Fibroblast of lung (primary cell): ENCODE measurements at regions not wholly inside any gene's neighbourhood (a gene's known extent, or its start where the extent isn't known, plus 50 kb on each side); places are given as distances from the start of the nearest gene placed in this dataset.
"Not testable (repeated sequence)": the region's sequence is repeated elsewhere in the genome, so short reads cannot be mapped to it uniquely, and the experiment has no call there.

Experiments
- DNase-seq, 2 donors: peaks; one replicate each; pipeline versions ENCODE4 v3.0.0 to v3.0.0-alpha.2; 2010; ENCODE audit warnings: low read depth in 2 of 2
- H2AFZ ChIP-seq: 2 replicates; pipeline ENCODE4 v1.5.1; 2012; ENCODE audit warnings: low read length, control low read depth, inconsistent platforms
- H3K27ac ChIP-seq: 2 replicates; pipeline ENCODE4 v1.5.1; 2011; ENCODE audit warnings: low read length, control low read depth; ENCODE audit not compliant: insufficient read depth
- H3K27me3 ChIP-seq: 2 replicates; pipeline ENCODE4 v1.5.1; 2011; ENCODE audit warnings: mild to moderate bottlenecking, low read length; ENCODE audit not compliant: control insufficient read depth, insufficient read depth
- H3K36me3 ChIP-seq: 2 replicates; pipeline ENCODE4 v1.5.1; 2011; ENCODE audit warnings: low read length; ENCODE audit not compliant: control insufficient read depth, insufficient read depth
- H3K4me1 ChIP-seq: 2 replicates; pipeline ENCODE4 v1.5.1; 2011; ENCODE audit warnings: low read length; ENCODE audit not compliant: control insufficient read depth, insufficient read depth; ENCODE audit errors: extremely low read depth
- H3K4me2 ChIP-seq: 2 replicates; pipeline ENCODE4 v1.5.1; 2011; ENCODE audit warnings: low read length, control low read depth; ENCODE audit not compliant: insufficient read depth; ENCODE audit errors: extremely low read depth
- H3K4me3 ChIP-seq, 4 experiments: fragments of 200-600 bp in 1 of 4; sonication (generic) in 1 of 4; replicated peaks in 1 of 4; 2 replicates each; pipeline ENCODE4 v1.5.1; 2011 to 2016; ENCODE audit warnings: low read length in 4 of 4, low read depth in 3 of 4, mild to moderate bottlenecking in 3 of 4, control low read depth in 2 of 4, inconsistent platforms in 1 of 4, mixed read lengths in 1 of 4; ENCODE audit not compliant: insufficient read depth in 1 of 4; ENCODE audit errors: control extremely low read depth in 1 of 4
- H3K79me2 ChIP-seq: 2 replicates; pipeline ENCODE4 v1.5.1; 2012; ENCODE audit warnings: mild to moderate bottlenecking, low read length, inconsistent platforms; ENCODE audit not compliant: control insufficient read depth, insufficient read depth
- H3K9ac ChIP-seq: 2 replicates; pipeline ENCODE4 v1.5.1; 2011; ENCODE audit warnings: mild to moderate bottlenecking, low read length, control low read depth; ENCODE audit not compliant: insufficient read depth
- H3K9me3 ChIP-seq: 2 replicates; pipeline ENCODE4 v1.5.1; 2012; ENCODE audit warnings: low read depth, low read length; ENCODE audit not compliant: control insufficient read depth, insufficient read depth
- H4K20me1 ChIP-seq: 2 replicates; pipeline ENCODE4 v1.5.1; 2011; ENCODE audit warnings: low read length; ENCODE audit not compliant: control insufficient read depth, insufficient read depth; ENCODE audit errors: extremely low read depth
- CTCF ChIP-seq, 2 donors: IDR thresholded peaks in 1 of 2; conservative IDR thresholded peaks in 1 of 2; 1 replicate in 1 of 2; 2 replicates in 1 of 2; pipeline ENCODE4 v1.5.1; 2011 to 2012; ENCODE audit warnings: low read length in 2 of 2, control low read depth in 1 of 2, inconsistent platforms in 1 of 2, low read depth in 1 of 2, mild to moderate bottlenecking in 1 of 2
- EZH2 ChIP-seq: IDR thresholded peaks from 2 replicates; pipeline ENCODE4 v1.5.1; 2012; ENCODE audit warnings: low read length, control low read depth, mild to moderate bottlenecking; ENCODE audit errors: missing control alignments

DNA sequence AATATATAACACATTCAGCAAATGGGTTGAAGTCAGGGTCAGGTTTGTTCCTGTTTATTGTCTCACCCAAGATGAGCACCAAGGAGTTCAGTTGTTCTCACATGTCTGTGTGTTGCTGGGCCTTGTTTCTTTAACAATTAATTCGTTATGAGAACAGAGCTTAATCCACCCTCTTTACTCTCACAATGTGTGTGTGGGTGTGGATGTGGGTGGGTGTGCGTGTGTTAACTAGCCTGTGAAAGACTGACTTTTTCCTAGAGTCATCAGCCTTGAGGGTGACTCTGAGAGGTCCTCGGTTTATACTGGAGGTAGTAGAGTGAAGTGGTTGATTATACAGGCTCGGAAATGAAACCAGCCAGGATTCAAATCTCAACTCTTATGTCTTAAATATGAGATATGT lies 672.1 kb downstream of the MAFB start:
- H3K4me1 ChIP-seq: no peaks in the 10 kb centered on the region
- TF ChIP-seq EZH2 (no peak), CTCF (conservative IDR thresholded peaks at IDR 0.05 in 1 of 2, IDR thresholded peaks at IDR 0.05 in 1 of 2; ENCODE audit: low read depth in 1 of 2, low read length in 2 of 2) (no peak)
- no peaks in the 10 kb centered on the region for H3K9me3 ChIP-seq
- no peaks in the 10 kb centered on the region for H4K20me1 ChIP-seq
- no peaks in the 10 kb centered on the region for H3K36me3 ChIP-seq
- H3K79me2 ChIP-seq: no peaks in the 10 kb centered on the region
- no peak overlapping the region for H3K27ac ChIP-seq
- no peak overlapping the region for H3K4me2 ChIP-seq
- no peak for DNase-seq
- H3K9ac ChIP-seq: no peak overlapping the region
- no peak overlapping the region for H2AFZ ChIP-seq
- no peak overlapping the region for H3K4me3 ChIP-seq
- no peaks in the 10 kb centered on the region for H3K27me3 ChIP-seq

GRCh38 chr20:40016392-40016791 lies 672.6 kb downstream of the MAFB start:
- Histone ChIP-seq H3K9me3 (no peaks in the 10 kb centered on the region), H3K36me3 (no peaks in the 10 kb centered on the region), H3K79me2 (no peaks in the 10 kb centered on the region), H4K20me1 (no peaks in the 10 kb centered on the region), H3K27me3 (no peaks in the 10 kb centered on the region), H2AFZ (no peak overlapping the region), H3K27ac (no peak overlapping the region), H3K4me1 (no peaks in the 10 kb centered on the region), H3K4me3 (no peak overlapping the region), H3K4me2 (no peak overlapping the region), H3K9ac (no peak overlapping the region)
- DNase-seq: no peak
- no peak for TF ChIP-seq EZH2
- TF ChIP-seq CTCF (conservative IDR thresholded peaks at IDR 0.05 in 1 of 2, IDR thresholded peaks at IDR 0.05 in 1 of 2; ENCODE audit: low read depth in 1 of 2, low read length in 2 of 2): no peak

DNA sequence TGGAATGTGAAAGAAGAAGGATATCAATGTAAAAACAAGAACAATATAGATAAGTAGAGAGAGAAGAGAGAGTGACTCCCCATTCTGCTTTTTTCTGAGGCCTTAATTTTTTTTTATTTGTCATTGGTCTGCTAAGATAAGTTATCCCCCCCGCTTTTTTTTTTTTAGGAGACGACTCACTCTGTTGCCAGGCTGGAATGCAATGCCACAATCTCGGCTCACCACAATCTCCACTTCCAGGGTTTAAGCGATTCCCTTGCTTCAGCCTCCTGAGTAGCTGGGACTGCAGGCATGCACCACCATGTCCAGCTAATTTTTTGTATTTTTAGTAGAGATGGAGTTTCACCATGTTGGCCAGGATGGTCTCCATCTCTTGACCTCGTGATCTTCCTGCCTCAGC lies 677.0 kb downstream of the MAFB start:
- not testable (repeated sequence) for H3K27ac ChIP-seq, DNase-seq, H3K9me3 ChIP-seq, H3K27me3 ChIP-seq, H2AFZ ChIP-seq, H3K79me2 ChIP-seq, H3K9ac ChIP-seq, H3K4me1 ChIP-seq, H4K20me1 ChIP-seq, H3K4me2 ChIP-seq, H3K4me3 ChIP-seq, H3K36me3 ChIP-seq

DNA sequence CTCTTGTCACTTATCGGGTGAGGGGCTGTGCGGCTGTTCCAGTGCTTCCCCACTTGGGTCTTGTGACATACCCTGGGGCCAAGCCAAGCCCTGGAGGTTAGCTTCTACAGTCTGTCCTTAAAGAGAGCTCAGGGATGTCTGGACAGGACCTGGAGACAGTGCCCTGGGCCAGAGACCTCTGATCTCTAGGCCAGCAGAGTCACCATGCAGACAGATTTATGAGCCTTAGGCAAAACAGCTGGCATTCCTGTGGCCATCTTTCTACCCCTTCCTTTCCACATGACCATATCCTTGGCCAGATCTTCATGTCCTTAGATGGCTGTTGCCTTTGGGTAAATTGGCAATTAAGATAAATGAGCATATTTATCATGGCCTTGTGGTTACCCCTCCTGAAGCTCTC lies 678.6 kb downstream of the MAFB start:
- H3K4me1 ChIP-seq: no peaks in the 10 kb centered on the region
- no peak for DNase-seq
- no peak overlapping the region for H3K4me3 ChIP-seq
- H3K27me3 ChIP-seq: no peaks in the 10 kb centered on the region
- H3K27ac ChIP-seq: no peak overlapping the region
- no peak overlapping the region for H3K4me2 ChIP-seq
- no peak overlapping the region for H3K9ac ChIP-seq
- no peaks in the 10 kb centered on the region for H4K20me1 ChIP-seq
- no peak for TF ChIP-seq CTCF (conservative IDR thresholded peaks at IDR 0.05 in 1 of 2, IDR thresholded peaks at IDR 0.05 in 1 of 2; ENCODE audit: low read depth in 1 of 2, low read length in 2 of 2)
- TF ChIP-seq EZH2: no peak
- no peaks in the 10 kb centered on the region for H3K9me3 ChIP-seq
- no peaks in the 10 kb centered on the region for H3K79me2 ChIP-seq
- H2AFZ ChIP-seq: no peak overlapping the region
- no peaks in the 10 kb centered on the region for H3K36me3 ChIP-seq
